ENCODE measurements at regions not wholly inside any gene's neighbourhood (a gene's known extent, or its start where the extent isn't known, plus 50 kb on each side); places are given as distances from the start of the nearest gene placed in this dataset.
"Not testable (repeated sequence)": the region's sequence is repeated elsewhere in the genome, so short reads cannot be mapped to it uniquely, and the experiment has no call there.

DNA sequence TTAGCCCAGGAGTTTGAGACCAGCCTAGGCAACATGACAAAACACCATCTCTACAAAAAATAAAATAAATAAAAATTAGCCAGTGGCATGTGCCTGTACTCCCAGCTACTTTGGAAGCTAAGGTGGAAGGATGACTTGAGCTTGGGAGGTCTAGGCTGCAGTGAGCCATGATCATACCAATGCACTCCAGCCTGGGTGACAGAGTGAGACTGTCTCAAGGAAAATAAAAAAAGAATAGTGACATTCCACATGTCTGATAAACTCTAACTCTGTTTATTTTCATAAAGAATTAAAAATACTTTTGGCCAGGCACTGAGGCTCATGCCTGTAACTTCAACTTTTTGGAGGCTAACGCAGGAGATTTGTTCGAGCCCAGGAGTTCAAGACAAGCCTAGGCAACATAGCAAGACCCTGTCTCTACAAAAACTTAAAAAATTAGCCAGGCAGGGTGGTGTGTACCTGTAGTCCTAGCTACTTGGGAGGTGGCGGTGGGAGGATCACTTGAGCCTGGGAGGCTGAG lies 115.1 kb downstream of the GJA1 start:
- Histone ChIP-seq H3K9me3 (ENCODE audit: control insufficient read depth in 2 of 2, low read length in 2 of 2) (no peaks in the 10 kb centered on the region), H3K36me3 (ENCODE audit: control insufficient read depth, insufficient read depth, low read length) (no peaks in the 10 kb centered on the region), H3K4me1 (ENCODE audit: control insufficient read depth, insufficient read depth, low read length, poor library complexity, severe bottlenecking) (no peaks in the 10 kb centered on the region), H3K27me3 (ENCODE audit: control insufficient read depth, insufficient read depth, low read length) (no peaks in the 10 kb centered on the region), H3K27ac (ENCODE audit: insufficient read depth, low read length, poor library complexity, severe bottlenecking) (no peak overlapping the region), H3K4me3 (ENCODE audit: low read depth, low read length) (no peak overlapping the region)
- H3K36me3 Mint-ChIP-seq = no peaks in the 10 kb centered on the region
- ATAC-seq (ENCODE audit: low read depth in 2 of 2) (no peak), DNase-seq (no peak)
- no peak overlapping the region for H3K27ac Mint-ChIP-seq
- peaks cover 0 to 4% (median 0%) of the 10 kb centered on the region in 7 donors for H3K9me3 Mint-ChIP-seq
- H3K4me3 Mint-ChIP-seq = no peak overlapping the region
- H3K27me3 Mint-ChIP-seq = no peaks in the 10 kb centered on the region
- no peaks in the 10 kb centered on the region for H3K4me1 Mint-ChIP-seq

DNA sequence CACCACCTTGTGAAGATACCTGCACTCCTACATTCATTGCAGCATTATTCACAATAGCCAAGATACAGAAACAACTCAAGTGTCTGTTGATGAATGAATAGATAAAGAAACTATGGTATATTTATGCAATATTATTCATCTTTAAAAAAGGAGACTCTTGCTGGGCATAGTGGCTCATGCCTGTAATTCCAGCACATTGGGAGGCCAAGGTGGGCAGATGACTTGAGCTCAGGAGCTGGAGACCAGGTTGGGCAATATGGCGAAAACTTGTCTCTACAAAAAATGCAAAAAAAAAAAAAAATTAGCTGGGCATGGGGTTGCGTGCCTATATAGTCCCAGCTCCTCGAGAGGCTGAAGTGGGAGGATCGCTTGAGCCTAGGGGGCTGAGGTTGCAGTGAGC lies 119.8 kb downstream of the GJA1 start:
- Mint-ChIP-seq H3K4me1 (no peaks in the 10 kb centered on the region), H3K4me3 (no peak overlapping the region), H3K9me3 (peaks cover 0 to 5% (median 2%) of the 10 kb centered on the region in 7 donors), H3K27me3 (no peaks in the 10 kb centered on the region), H3K27ac (no peak overlapping the region), H3K36me3 (no peaks in the 10 kb centered on the region)
- no peak overlapping the region for H3K27ac ChIP-seq (ENCODE audit: insufficient read depth, low read length, poor library complexity, severe bottlenecking)
- no peaks in the 10 kb centered on the region for H3K9me3 ChIP-seq (ENCODE audit: control insufficient read depth in 2 of 2, low read length in 2 of 2)
- no peak overlapping the region for H3K4me3 ChIP-seq (ENCODE audit: low read depth, low read length)
- H3K4me1 ChIP-seq (ENCODE audit: control insufficient read depth, insufficient read depth, low read length, poor library complexity, severe bottlenecking) = no peaks in the 10 kb centered on the region
- DNase-seq (no peak), ATAC-seq (ENCODE audit: low read depth in 2 of 2) (no peak)
- no peaks in the 10 kb centered on the region for H3K27me3 ChIP-seq (ENCODE audit: control insufficient read depth, insufficient read depth, low read length)
- H3K36me3 ChIP-seq (ENCODE audit: control insufficient read depth, insufficient read depth, low read length) = no peaks in the 10 kb centered on the region

DNA sequence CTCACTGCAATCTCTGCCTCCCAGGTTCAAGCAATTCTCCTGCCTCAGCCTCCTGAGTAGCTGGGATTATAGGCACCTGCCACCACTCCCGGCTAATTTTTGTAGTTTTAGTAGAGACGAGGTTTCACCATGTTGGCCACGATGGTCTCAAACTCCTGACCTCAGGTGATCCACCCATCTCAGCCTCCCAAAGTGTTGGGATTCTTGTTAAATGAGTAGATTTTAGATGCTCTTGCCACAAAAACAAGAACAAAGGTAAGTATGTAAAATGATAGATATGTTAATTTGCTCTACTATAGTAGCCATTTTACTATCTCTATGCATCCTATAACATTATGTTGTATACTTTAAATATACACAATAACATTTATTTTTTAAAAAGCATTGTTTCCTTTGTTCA lies 120.7 kb downstream of the GJA1 start:
- ATAC-seq (ENCODE audit: low read depth in 2 of 2); H3K27ac Mint-ChIP-seq; H3K4me3 Mint-ChIP-seq; H3K9me3 Mint-ChIP-seq; H3K27me3 Mint-ChIP-seq; H3K27ac ChIP-seq (ENCODE audit: insufficient read depth, low read length, poor library complexity, severe bottlenecking); H3K4me1 Mint-ChIP-seq; H3K9me3 ChIP-seq (ENCODE audit: control insufficient read depth in 2 of 2, low read length in 2 of 2); H3K36me3 Mint-ChIP-seq; H3K4me3 ChIP-seq (ENCODE audit: low read depth, low read length); H3K27me3 ChIP-seq (ENCODE audit: control insufficient read depth, insufficient read depth, low read length); H3K36me3 ChIP-seq (ENCODE audit: control insufficient read depth, insufficient read depth, low read length); H3K4me1 ChIP-seq (ENCODE audit: control insufficient read depth, insufficient read depth, low read length, poor library complexity, severe bottlenecking); DNase-seq: not testable (repeated sequence)

DNA sequence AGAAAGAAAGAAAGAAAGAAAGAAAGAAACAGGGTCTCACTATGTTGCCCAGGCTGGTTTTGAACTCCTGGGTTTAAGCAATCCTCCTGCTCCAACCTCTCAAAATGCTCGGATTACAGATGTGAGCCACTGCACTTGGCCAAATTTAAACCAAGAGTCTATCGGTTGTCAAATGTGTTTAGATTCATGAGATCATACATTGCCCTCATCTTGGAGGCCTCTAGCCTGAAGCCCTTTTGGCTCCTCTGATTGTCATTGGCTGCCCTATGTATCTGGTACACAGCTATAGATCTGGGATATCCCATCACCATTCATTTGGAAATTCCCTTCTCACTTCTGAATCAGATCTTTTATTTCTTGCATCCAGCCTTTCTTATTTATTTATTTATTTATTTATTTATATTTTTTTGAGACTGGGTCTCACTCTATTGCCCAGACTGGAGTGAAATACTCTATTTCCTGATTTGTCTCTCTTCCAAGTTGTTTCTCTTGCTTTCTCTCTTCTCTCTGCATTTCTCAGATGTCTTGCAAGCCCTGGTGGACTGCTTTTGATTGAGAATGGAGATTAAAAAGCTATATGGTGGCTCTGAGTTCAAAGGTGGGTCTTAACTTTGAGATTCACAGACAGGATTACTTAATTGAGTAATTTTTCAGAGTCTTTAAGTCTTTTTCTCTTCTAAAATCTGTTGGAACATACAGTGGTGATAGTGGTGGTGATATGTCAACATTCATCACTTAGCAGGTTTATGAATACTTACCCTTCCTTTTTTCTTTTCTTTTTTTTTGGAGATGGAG lies 121.9 kb downstream of the GJA1 start:
- Mint-ChIP-seq H3K36me3 (no peaks in the 10 kb centered on the region), H3K27ac (no peak overlapping the region), H3K27me3 (no peaks in the 10 kb centered on the region), H3K4me1 (no peaks in the 10 kb centered on the region), H3K4me3 (no peak overlapping the region), H3K9me3 (peaks cover 0 to 6% (median 3%) of the 10 kb centered on the region in 7 donors)
- no peaks in the 10 kb centered on the region for H3K36me3 ChIP-seq (ENCODE audit: control insufficient read depth, insufficient read depth, low read length)
- H3K9me3 ChIP-seq (ENCODE audit: control insufficient read depth in 2 of 2, low read length in 2 of 2) = no peaks in the 10 kb centered on the region
- no peak for ATAC-seq (ENCODE audit: low read depth in 2 of 2)
- no peak overlapping the region for H3K4me3 ChIP-seq (ENCODE audit: low read depth, low read length)
- H3K4me1 ChIP-seq (ENCODE audit: control insufficient read depth, insufficient read depth, low read length, poor library complexity, severe bottlenecking) = no peaks in the 10 kb centered on the region
- no peak for DNase-seq
- H3K27ac ChIP-seq (ENCODE audit: insufficient read depth, low read length, poor library complexity, severe bottlenecking) = no peak overlapping the region
- H3K27me3 ChIP-seq (ENCODE audit: control insufficient read depth, insufficient read depth, low read length) = no peaks in the 10 kb centered on the region

DNA sequence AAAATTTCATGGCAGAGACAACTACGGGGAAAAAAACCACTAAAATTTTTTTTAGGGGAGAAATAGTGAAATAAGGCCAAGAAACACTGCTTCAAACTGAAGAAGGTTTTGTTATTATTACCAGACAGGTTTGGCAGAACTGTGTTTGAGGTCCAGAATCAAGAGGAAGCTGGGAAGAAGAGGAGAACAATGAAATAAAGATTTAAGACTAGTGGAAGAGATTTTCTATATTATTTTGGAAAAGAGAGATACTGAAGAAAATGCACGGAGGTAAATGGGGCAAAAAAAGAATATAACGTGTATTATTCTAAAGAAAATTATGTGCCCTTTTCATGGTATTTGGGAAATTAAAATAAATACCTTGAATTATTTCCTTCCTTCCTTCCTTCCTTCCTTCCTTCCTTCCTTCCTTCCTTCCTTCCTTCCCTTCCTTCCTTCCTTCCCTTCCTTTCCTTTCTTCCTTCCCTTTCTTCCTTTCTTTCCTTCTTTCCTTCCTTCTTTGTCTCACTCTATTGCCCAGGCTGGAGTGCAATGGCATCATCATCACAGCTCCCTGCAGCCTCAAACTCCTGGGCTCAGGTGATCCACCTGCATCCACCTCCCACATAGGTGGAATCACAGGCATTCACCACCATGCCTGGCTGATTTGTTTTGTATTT lies 124.3 kb downstream of the GJA1 start:
- no peaks in the 10 kb centered on the region for H3K4me1 ChIP-seq (ENCODE audit: control insufficient read depth, insufficient read depth, low read length, poor library complexity, severe bottlenecking)
- H3K9me3 ChIP-seq (ENCODE audit: control insufficient read depth in 2 of 2, low read length in 2 of 2) = peaks cover 6 to 13% of the 10 kb centered on the region in 2 experiments
- H3K4me1 Mint-ChIP-seq = no peaks in the 10 kb centered on the region
- no peaks in the 10 kb centered on the region for H3K27me3 Mint-ChIP-seq
- H3K4me3 Mint-ChIP-seq = no peak overlapping the region
- H3K36me3 Mint-ChIP-seq = no peaks in the 10 kb centered on the region
- ATAC-seq (ENCODE audit: low read depth in 2 of 2) (no peak), DNase-seq (no peak)
- H3K9me3 Mint-ChIP-seq = peaks cover 2 to 17% (median 4%) of the 10 kb centered on the region in 7 donors
- no peaks in the 10 kb centered on the region for H3K27me3 ChIP-seq (ENCODE audit: control insufficient read depth, insufficient read depth, low read length)
- H3K4me3 ChIP-seq (ENCODE audit: low read depth, low read length) = no peak overlapping the region
- H3K27ac ChIP-seq (ENCODE audit: insufficient read depth, low read length, poor library complexity, severe bottlenecking) = no peak overlapping the region
- no peak overlapping the region for H3K27ac Mint-ChIP-seq
- no peaks in the 10 kb centered on the region for H3K36me3 ChIP-seq (ENCODE audit: control insufficient read depth, insufficient read depth, low read length)

- no peak for DNase-seq
- no peaks in the 10 kb centered on the region for H3K4me1 ChIP-seq (ENCODE audit: control insufficient read depth, insufficient read depth, low read length, poor library complexity, severe bottlenecking)
- H3K36me3 Mint-ChIP-seq = no peaks in the 10 kb centered on the region
Measured at GRCh38 chr6:121560476-121560875, 125.0 kb downstream of the GJA1 start.

GRCh38 chr6:121563286-121563685 lies 127.8 kb downstream of the GJA1 start:
- no peaks in the 10 kb centered on the region for H3K27me3 ChIP-seq (ENCODE audit: control insufficient read depth, insufficient read depth, low read length)
- peaks cover 2 to 17% (median 4%) of the 10 kb centered on the region in 7 donors for H3K9me3 Mint-ChIP-seq
- no peak overlapping the region for H3K4me3 Mint-ChIP-seq
- H3K27ac ChIP-seq (ENCODE audit: insufficient read depth, low read length, poor library complexity, severe bottlenecking) = no peak overlapping the region
- ATAC-seq (ENCODE audit: low read depth in 2 of 2) (no peak), DNase-seq (no peak)
- no peaks in the 10 kb centered on the region for H3K4me1 Mint-ChIP-seq
- no peak overlapping the region for H3K27ac Mint-ChIP-seq
- no peaks in the 10 kb centered on the region for H3K27me3 Mint-ChIP-seq
- peaks cover 7 to 22% of the 10 kb centered on the region in 2 experiments for H3K9me3 ChIP-seq (ENCODE audit: control insufficient read depth in 2 of 2, low read length in 2 of 2)
- no peaks in the 10 kb centered on the region for H3K36me3 Mint-ChIP-seq
- H3K4me3 ChIP-seq (ENCODE audit: low read depth, low read length) = no peak overlapping the region
- H3K36me3 ChIP-seq (ENCODE audit: control insufficient read depth, insufficient read depth, low read length) = no peaks in the 10 kb centered on the region
- H3K4me1 ChIP-seq (ENCODE audit: control insufficient read depth, insufficient read depth, low read length, poor library complexity, severe bottlenecking) = no peaks in the 10 kb centered on the region

More at GRCh38 chr6:121560476-121560875, 125.0 kb downstream of the GJA1 start:
- H3K27me3 Mint-ChIP-seq = no peaks in the 10 kb centered on the region
- no peaks in the 10 kb centered on the region for H3K36me3 ChIP-seq (ENCODE audit: control insufficient read depth, insufficient read depth, low read length)
- H3K27me3 ChIP-seq (ENCODE audit: control insufficient read depth, insufficient read depth, low read length) = no peaks in the 10 kb centered on the region
- H3K4me3 ChIP-seq (ENCODE audit: low read depth, low read length) = no peak overlapping the region
- no peaks in the 10 kb centered on the region for H3K4me1 Mint-ChIP-seq
- no peak overlapping the region for H3K27ac Mint-ChIP-seq
- no peak for ATAC-seq (ENCODE audit: low read depth in 2 of 2)
- H3K9me3 Mint-ChIP-seq = peaks cover 2 to 17% (median 4%) of the 10 kb centered on the region in 7 donors
- no peak overlapping the region for H3K4me3 Mint-ChIP-seq
- peaks cover 7 to 20% of the 10 kb centered on the region in 2 experiments for H3K9me3 ChIP-seq (ENCODE audit: control insufficient read depth in 2 of 2, low read length in 2 of 2)
- H3K27ac ChIP-seq (ENCODE audit: insufficient read depth, low read length, poor library complexity, severe bottlenecking) = no peak overlapping the region

All from CD4-positive, CD25-positive, alpha-beta regulatory T cell (primary cell).